OCI-LY1 (cell line): ENCODE measurements at regions not wholly inside any gene's neighbourhood (a gene's known extent, or its start where the extent isn't known, plus 50 kb on each side); places are given as distances from the start of the nearest gene placed in this dataset.

Experiments
- CTCF ChIP-seq: fragments of 200-600 bp; sonication (generic), shearing (Covaris generic); IDR thresholded peaks from 2 replicates; pipeline ENCODE4 v1.5.1; 2017; ENCODE audit warnings: mild to moderate bottlenecking, antibody characterized with exemption, low read length, moderate library complexity, mixed read lengths
- EZH2 ChIP-seq: fragments of 200-600 bp; sonication (generic), shearing (Covaris generic); IDR thresholded peaks from 2 replicates; pipeline ENCODE4 v1.8.0; 2017; ENCODE audit warnings: borderline replicate concordance, mixed run types, mild to moderate bottlenecking, antibody characterized with exemption, low read length, moderate library complexity, mixed read lengths

- TF ChIP-seq CTCF, result no peak
- no peak for TF ChIP-seq EZH2
Observed at GRCh38 chr13:58080806-58081205, 449.3 kb downstream of the PCDH17 start.
